ENCODE measurements at regions not wholly inside any gene's neighbourhood (a gene's known extent, or its start where the extent isn't known, plus 50 kb on each side); places are given as distances from the start of the nearest gene placed in this dataset.

- Histone ChIP-seq H3K9ac (ENCODE audit: insufficient read depth in 1 of 2, low read length in 2 of 2) (no peak overlapping the region), H3K27ac (ENCODE audit: low read depth in 1 of 2, low read length in 1 of 2) (no peak overlapping the region), H3K4me1 (ENCODE audit: control insufficient read depth in 5 of 5, insufficient read depth in 5 of 5, low read length in 5 of 5) (peaks cover 0 to 12% (median 4%) of the 10 kb centered on the region in 5 donors), H3K9me3 (ENCODE audit: control insufficient read depth in 4 of 4, insufficient read depth in 3 of 4, low read length in 3 of 4) (peaks cover 0 to 3% (median 0%) of the 10 kb centered on the region in 4 donors), H3K36me3 (ENCODE audit: control insufficient read depth in 4 of 4, insufficient read depth in 4 of 4, low read length in 4 of 4) (no peaks in the 10 kb centered on the region), H3K4me3 (no peak overlapping the region), H3K27me3 (ENCODE audit: control insufficient read depth in 3 of 3, insufficient read depth in 3 of 3, low read length in 2 of 3) (no peaks in the 10 kb centered on the region)
- no peak for ATAC-seq (ENCODE audit: insufficient read depth, low FRiP score)
- no peak for DNase-seq
- WGBS, 2 donors = 94 to 97% methylated on average over 3 of the region's 3 CpGs
- TF ChIP-seq, protein P1, sequence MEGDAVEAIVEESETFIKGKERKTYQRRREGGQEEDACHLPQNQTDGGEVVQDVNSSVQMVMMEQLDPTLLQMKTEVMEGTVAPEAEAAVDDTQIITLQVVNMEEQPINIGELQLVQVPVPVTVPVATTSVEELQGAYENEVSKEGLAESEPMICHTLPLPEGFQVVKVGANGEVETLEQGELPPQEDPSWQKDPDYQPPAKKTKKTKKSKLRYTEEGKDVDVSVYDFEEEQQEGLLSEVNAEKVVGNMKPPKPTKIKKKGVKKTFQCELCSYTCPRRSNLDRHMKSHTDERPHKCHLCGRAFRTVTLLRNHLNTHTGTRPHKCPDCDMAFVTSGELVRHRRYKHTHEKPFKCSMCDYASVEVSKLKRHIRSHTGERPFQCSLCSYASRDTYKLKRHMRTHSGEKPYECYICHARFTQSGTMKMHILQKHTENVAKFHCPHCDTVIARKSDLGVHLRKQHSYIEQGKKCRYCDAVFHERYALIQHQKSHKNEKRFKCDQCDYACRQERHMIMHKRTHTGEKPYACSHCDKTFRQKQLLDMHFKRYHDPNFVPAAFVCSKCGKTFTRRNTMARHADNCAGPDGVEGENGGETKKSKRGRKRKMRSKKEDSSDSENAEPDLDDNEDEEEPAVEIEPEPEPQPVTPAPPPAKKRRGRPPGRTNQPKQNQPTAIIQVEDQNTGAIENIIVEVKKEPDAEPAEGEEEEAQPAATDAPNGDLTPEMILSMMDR (IDR thresholded peaks at IDR 0.05; ENCODE audit: control extremely low read depth, extremely low read depth) = no peak
These were observed 92.5 kb downstream of the SLC17A6 start for GRCh38 chr11:22430639-22431038.

GRCh38 chr11:22430141-22430541 lies 92.0 kb downstream of the SLC17A6 start:
- no peak for DNase-seq
- Histone ChIP-seq H3K9ac (ENCODE audit: insufficient read depth in 1 of 2, low read length in 2 of 2) (no peak overlapping the region), H3K27me3 (ENCODE audit: control insufficient read depth in 3 of 3, insufficient read depth in 3 of 3, low read length in 2 of 3) (no peaks in the 10 kb centered on the region), H3K4me3 (no peak overlapping the region), H3K27ac (ENCODE audit: low read depth in 1 of 2, low read length in 1 of 2) (no peak overlapping the region), H3K9me3 (ENCODE audit: control insufficient read depth in 4 of 4, insufficient read depth in 3 of 4, low read length in 3 of 4) (peaks cover 0 to 3% (median 0%) of the 10 kb centered on the region in 4 donors), H3K4me1 (ENCODE audit: control insufficient read depth in 5 of 5, insufficient read depth in 5 of 5, low read length in 5 of 5) (peaks cover 0 to 12% (median 4%) of the 10 kb centered on the region in 5 donors), H3K36me3 (ENCODE audit: control insufficient read depth in 4 of 4, insufficient read depth in 4 of 4, low read length in 4 of 4) (no peaks in the 10 kb centered on the region)
- no peak for ATAC-seq (ENCODE audit: insufficient read depth, low FRiP score)
- TF ChIP-seq, protein P1 (IDR thresholded peaks at IDR 0.05; ENCODE audit: control extremely low read depth, extremely low read depth) = no peak
- 72 to 91% methylated on average over 3 of the region's 3 CpGs for WGBS, 2 donors
